Upper lobe of left lung (tissue), 6 donors: ENCODE measurements at regions not wholly inside any gene's neighbourhood (a gene's known extent, or its start where the extent isn't known, plus 50 kb on each side); places are given as distances from the start of the nearest gene placed in this dataset.

Experiments
- ATAC-seq, 2 donors: fragments of 200-7000 bp; cut with Tn5 transposase; one replicate each; pipeline ENCODE4 v1.9.1; 2022; ENCODE audit warnings: mild to moderate bottlenecking in 2 of 2, moderate library complexity in 2 of 2; ENCODE audit not compliant: low FRiP score in 2 of 2
- DNase-seq, 2 donors: peaks; one replicate each; pipeline ENCODE4 v3.0.0-alpha.2; 2019 to 2020
- H3K27ac ChIP-seq, 4 donors: fragments of 200-600 bp; sonication (generic); one replicate each; pipeline ENCODE4 v1.5.1; 2016 to 2019
- H3K27me3 ChIP-seq, 4 donors: fragments of 200-600 bp; sonication (generic); one replicate each; pipeline ENCODE4 v1.5.1; 2017 to 2019
- H3K36me3 ChIP-seq, 4 donors: fragments of 200-600 bp; sonication (generic); one replicate each; pipeline ENCODE4 v1.5.1; 2016 to 2019
- H3K4me1 ChIP-seq, 4 donors: fragments of 200-600 bp; sonication (generic); one replicate each; pipeline ENCODE4 v1.5.1; 2018 to 2019
- H3K4me3 ChIP-seq, 4 donors: fragments of 200-600 bp; sonication (generic); one replicate each; pipeline ENCODE4 v1.5.1; 2017 to 2019; ENCODE audit warnings: mild to moderate bottlenecking in 2 of 4, moderate library complexity in 1 of 4
- H3K9me3 ChIP-seq, 4 donors: fragments of 200-600 bp; sonication (generic); one replicate each; pipeline ENCODE4 v1.5.1; 2018 to 2019
- CTCF ChIP-seq, 6 experiments: fragments of 450-650 bp in 4 of 6; fragments of 200-600 bp in 2 of 6; sonication (generic) in 2 of 6; IDR thresholded peaks; one replicate each; pipeline ENCODE4 v1.5.1; 2016 to 2019; ENCODE audit warnings: antibody characterized with exemption in 6 of 6
- EP300 ChIP-seq, 4 donors: sonication (generic); formaldehyde crosslinking; IDR thresholded peaks; one replicate each; pipeline ENCODE4 v1.5.1; 2017; ENCODE audit warnings: antibody characterized with exemption in 4 of 4, control low read depth in 2 of 4
- POLR2A ChIP-seq, 4 donors: fragments of 450-650 bp; IDR thresholded peaks; one replicate each; pipeline ENCODE4 v1.5.1; 2016 to 2017; ENCODE audit warnings: antibody characterized with exemption in 4 of 4, mild to moderate bottlenecking in 2 of 4
- POLR2AphosphoS5 ChIP-seq, 2 donors: sonication (generic); formaldehyde crosslinking; IDR thresholded peaks; one replicate each; pipeline ENCODE4 v1.5.1; 2017; ENCODE audit warnings: antibody characterized with exemption in 2 of 2
- whole genome bisulfite sequencing, 2 donors: methylation state at CpG; one replicate each; pipeline ENCODE4 v1.1.5; 2017 to 2018; 5-methylcytosine and 5-hydroxymethylcytosine counted together
- donor health status: DM: no; HTN: no; CAD: no; lungs with moderate emphysema.
- donor health status: DM: no; HTN: yes; CAD: no; lungs with severe emphysema.

- no peak overlapping the region for H3K27ac ChIP-seq
- no peak for ATAC-seq
- 18 to 26% methylated on average over 1 of the region's 1 CpG for WGBS, 2 donors
- H3K27me3 ChIP-seq = no peaks in the 10 kb centered on the region
- H3K4me1 ChIP-seq = no peaks in the 10 kb centered on the region
- no peak overlapping the region for H3K4me3 ChIP-seq
- H3K36me3 ChIP-seq = no peaks in the 10 kb centered on the region
- H3K9me3 ChIP-seq = no peaks in the 10 kb centered on the region
- TF ChIP-seq EP300 (IDR thresholded peaks at IDR 0.05) = no peak
- no peak for TF ChIP-seq POLR2A (IDR thresholded peaks at IDR 0.05)
- no peak for TF ChIP-seq CTCF (IDR thresholded peaks at IDR 0.05)
- TF ChIP-seq POLR2AphosphoS5 (IDR thresholded peaks at IDR 0.05) = no peak
- no peak for DNase-seq
Observed at GRCh38 chr3:20743553-20744321, 557.7 kb upstream of the SGO1 start.

DNA sequence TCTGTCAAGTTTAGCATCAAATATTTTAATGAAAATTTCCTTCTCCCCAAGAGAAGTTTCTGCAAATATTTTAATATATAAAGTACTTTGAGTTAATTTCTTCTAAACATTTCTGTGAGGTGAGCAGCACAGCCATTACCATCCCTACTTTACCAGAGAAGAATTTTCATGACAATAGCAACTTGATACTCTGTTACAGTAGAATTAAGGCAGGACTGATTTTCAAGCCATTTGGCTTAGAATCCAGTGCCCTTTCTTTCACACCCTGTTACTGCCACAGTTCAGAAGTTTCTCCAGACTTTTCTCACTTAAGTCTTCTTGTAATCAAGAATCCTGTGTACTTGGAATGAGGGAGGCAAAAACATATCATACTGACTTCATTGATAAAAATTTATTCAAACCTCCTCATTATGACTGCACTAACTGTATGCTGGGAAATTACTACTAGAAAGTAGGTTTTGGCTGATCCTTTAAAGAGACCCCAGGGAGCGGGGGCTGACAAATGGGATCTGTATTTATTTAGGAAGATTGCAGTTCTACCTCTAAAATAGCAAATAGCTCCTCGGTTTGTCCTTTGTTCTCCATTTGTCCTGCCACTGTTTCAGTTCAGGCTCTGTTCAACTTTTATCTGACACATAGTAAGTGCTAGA, 557.0 kb upstream of the SGO1 start:
- no peaks in the 10 kb centered on the region for H3K36me3 ChIP-seq
- 46 to 59% methylated on average over 2 of the region's 2 CpGs for WGBS, 2 donors
- H3K4me1 ChIP-seq = no peaks in the 10 kb centered on the region
- no peaks in the 10 kb centered on the region for H3K27me3 ChIP-seq
- no peaks in the 10 kb centered on the region for H3K9me3 ChIP-seq
- no peak overlapping the region for H3K27ac ChIP-seq
- TF ChIP-seq POLR2A (IDR thresholded peaks at IDR 0.05) (no peak), CTCF (IDR thresholded peaks at IDR 0.05) (no peak), EP300 (IDR thresholded peaks at IDR 0.05) (no peak), POLR2AphosphoS5 (IDR thresholded peaks at IDR 0.05) (no peak)
- ATAC-seq (no peak), DNase-seq (no peak)
- H3K4me3 ChIP-seq = no peak overlapping the region

- ATAC-seq = no peak
- no peak for TF ChIP-seq CTCF (IDR thresholded peaks at IDR 0.05)
- TF ChIP-seq POLR2AphosphoS5 (IDR thresholded peaks at IDR 0.05) = no peak
- TF ChIP-seq POLR2A (IDR thresholded peaks at IDR 0.05) = no peak
- no peak for TF ChIP-seq EP300 (IDR thresholded peaks at IDR 0.05)
- H3K4me3 ChIP-seq = no peak overlapping the region
- H3K36me3 ChIP-seq = no peaks in the 10 kb centered on the region
- no peaks in the 10 kb centered on the region for H3K27me3 ChIP-seq
- H3K9me3 ChIP-seq = no peaks in the 10 kb centered on the region
- H3K27ac ChIP-seq = no peak overlapping the region
- no peak for DNase-seq
- H3K4me1 ChIP-seq = no peaks in the 10 kb centered on the region
Observed at GRCh38 chr3:20741381-20741780, 555.4 kb upstream of the SGO1 start.

- H3K27ac ChIP-seq = no peak overlapping the region
- DNase-seq (no peak), ATAC-seq (no peak)
- H3K27me3 ChIP-seq = no peaks in the 10 kb centered on the region
- no peaks in the 10 kb centered on the region for H3K4me1 ChIP-seq
- H3K4me3 ChIP-seq = no peak overlapping the region
- no peaks in the 10 kb centered on the region for H3K36me3 ChIP-seq
- TF ChIP-seq POLR2A (IDR thresholded peaks at IDR 0.05) (no peak), CTCF (IDR thresholded peaks at IDR 0.05) (no peak), POLR2AphosphoS5 (IDR thresholded peaks at IDR 0.05) (no peak), EP300 (IDR thresholded peaks at IDR 0.05) (no peak)
- no peaks in the 10 kb centered on the region for H3K9me3 ChIP-seq
Observed at GRCh38 chr3:20739814-20740213, 553.8 kb upstream of the SGO1 start.
